ENCODE measurements at regions not wholly inside any gene's neighbourhood (a gene's known extent, or its start where the extent isn't known, plus 50 kb on each side); places are given as distances from the start of the nearest gene placed in this dataset.

GRCh38 chr2:48147719-48148118 is 166.8 kb upstream of the FOXN2 start:
- Histone ChIP-seq H3K27ac (no peak overlapping the region), H3K9me3 (no peaks in the 10 kb centered on the region), H3K4me1 (peaks cover 0 to 30% (median 0%) of the 10 kb centered on the region in 9 donors), H3K36me3 (no peaks in the 10 kb centered on the region), H3K27me3 (no peaks in the 10 kb centered on the region), H3K4me3 (no peak overlapping the region)
- ATAC-seq (no peak), DNase-seq (no peak)
- intact Hi-C loops (cut with DNase I): no loop called here
- no peak for TF ChIP-seq CTCF (IDR thresholded peaks at IDR 0.05)

DNA sequence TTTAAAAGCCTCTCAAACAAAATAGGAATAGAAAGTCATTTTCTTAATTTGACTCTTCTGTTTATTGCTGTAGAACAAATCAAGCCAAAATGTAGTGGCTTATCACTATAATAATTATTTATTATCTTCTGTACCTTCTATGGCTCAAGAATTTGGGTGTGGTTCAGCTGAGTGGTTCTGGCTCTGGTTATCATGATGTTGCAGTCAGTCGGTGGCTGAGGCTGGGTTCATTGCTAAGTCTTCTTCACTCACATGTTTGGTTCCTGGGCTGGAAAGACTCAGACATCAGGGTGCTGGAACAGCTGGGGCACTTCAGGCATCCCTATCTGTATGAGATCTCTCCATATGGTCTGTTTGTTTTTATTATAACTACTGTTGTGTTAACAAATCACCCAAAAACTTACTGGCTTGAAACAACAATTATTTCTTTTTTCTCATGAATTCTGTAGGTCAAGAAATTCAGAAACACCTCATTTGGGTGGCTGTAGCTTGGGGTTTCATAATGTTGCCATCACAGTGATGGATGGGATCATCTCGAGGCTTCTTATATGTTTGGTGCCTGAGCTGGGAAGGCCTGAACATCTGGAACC is 165.5 kb upstream of the FOXN2 start:
- intact Hi-C loops (cut with DNase I): no loop called here
- Histone ChIP-seq H3K36me3 (no peaks in the 10 kb centered on the region), H3K27ac (no peak overlapping the region), H3K4me1 (peaks cover 0 to 30% (median 0%) of the 10 kb centered on the region in 9 donors), H3K27me3 (no peaks in the 10 kb centered on the region), H3K9me3 (no peaks in the 10 kb centered on the region), H3K4me3 (no peak overlapping the region)
- no peak for DNase-seq
- 60 to 71% methylated on average over 2 of the region's 2 CpGs for WGBS, 2 donors
- TF ChIP-seq CTCF (IDR thresholded peaks at IDR 0.05): no peak
- ATAC-seq: no peak

DNA sequence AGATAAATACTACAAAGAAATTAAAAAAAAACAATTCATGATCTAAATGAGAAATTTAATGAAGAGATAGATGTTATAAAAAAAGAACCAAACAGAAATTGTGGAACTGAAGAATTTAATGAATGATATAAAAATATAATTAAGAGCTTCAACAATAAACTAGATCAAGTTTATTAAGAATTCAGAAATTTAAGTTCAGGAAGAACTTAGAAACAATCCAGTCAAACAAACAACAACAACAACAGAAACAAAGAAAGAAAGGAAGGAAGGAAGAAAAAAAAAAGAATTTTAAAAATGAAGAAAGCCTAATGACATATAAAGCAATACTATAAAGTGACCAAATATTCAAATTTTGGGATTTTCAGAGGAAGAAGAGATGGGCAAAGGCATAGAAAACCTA is 157.3 kb upstream of the FOXN2 start:
- intact Hi-C loops (cut with DNase I): no loop called here
- Histone ChIP-seq H3K27ac (no peak overlapping the region), H3K27me3 (no peaks in the 10 kb centered on the region), H3K4me3 (no peak overlapping the region), H3K4me1 (no peaks in the 10 kb centered on the region), H3K9me3 (peaks cover 0 to 40% (median 18%) of the 10 kb centered on the region in 11 donors), H3K36me3 (no peaks in the 10 kb centered on the region)
- no peak for TF ChIP-seq CTCF (IDR thresholded peaks at IDR 0.05)
- no peak for DNase-seq
- no peak for ATAC-seq

GRCh38 chr2:48161628-48162027 is 152.9 kb upstream of the FOXN2 start:
- Histone ChIP-seq H3K27me3 (no peaks in the 10 kb centered on the region), H3K36me3 (no peaks in the 10 kb centered on the region), H3K4me1 (peaks cover 0 to 13% (median 0%) of the 10 kb centered on the region in 9 donors), H3K4me3 (no peak overlapping the region), H3K9me3 (peaks cover 0 to 37% (median 18%) of the 10 kb centered on the region in 11 donors), H3K27ac (no peak overlapping the region)
- no peak for DNase-seq
- TF ChIP-seq CTCF (IDR thresholded peaks at IDR 0.05): no peak
- WGBS, 2 donors: 68 to 81% methylated on average over 2 of the region's 2 CpGs
- no peak for ATAC-seq
- intact Hi-C loops (cut with DNase I): no loop called here

Measured in heart right ventricle (tissue), 16 donors.